ENCODE measurements at regions not wholly inside any gene's neighbourhood (a gene's known extent, or its start where the extent isn't known, plus 50 kb on each side); places are given as distances from the start of the nearest gene placed in this dataset.

DNA sequence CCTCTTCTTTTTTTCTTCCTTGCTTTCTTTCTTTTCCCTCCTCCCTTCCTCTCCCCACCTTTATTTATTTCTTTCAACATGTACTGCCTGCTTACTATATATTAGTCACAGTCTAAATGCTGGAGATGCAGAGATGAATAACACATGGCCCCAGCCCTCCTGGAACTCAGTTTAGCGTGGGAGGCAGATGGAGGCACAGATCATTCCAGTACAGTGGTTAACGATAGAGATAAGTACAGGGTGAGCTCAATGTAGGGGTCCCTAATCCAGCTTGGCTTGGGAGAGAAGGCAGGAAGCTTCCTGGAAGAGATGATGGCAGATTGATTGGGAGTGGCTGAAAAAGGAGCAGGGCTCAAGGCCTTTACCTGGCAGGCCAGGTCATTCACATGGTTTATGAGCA lies 55.6 kb upstream of the PPP2R5A start:
- no peak overlapping the region for H3K9ac ChIP-seq (ENCODE audit: low read length)

DNA sequence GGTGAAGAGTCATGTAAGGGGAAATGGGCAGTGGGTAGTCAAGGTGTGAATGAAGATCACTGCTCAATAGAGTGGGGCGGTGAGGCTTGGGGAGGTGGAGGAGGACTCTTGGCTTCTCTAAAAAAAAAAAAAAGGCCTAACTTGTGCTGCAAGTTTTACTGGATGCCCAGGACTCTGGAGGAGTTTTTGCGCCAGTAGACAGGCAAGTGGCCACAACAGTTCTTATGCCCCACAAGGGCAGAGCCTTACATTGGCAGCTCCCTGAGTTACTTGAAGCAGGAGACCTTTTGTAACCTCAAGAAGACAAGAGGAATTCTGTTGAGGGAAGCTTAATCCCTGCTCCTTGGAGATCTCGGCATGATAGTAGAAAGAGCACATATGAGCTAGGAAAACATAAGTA lies 54.9 kb upstream of the PPP2R5A start:
- no peak overlapping the region for H3K4me3 ChIP-seq (ENCODE audit: low read length)
- H3K36me3 ChIP-seq (ENCODE audit: control insufficient read depth, insufficient read depth, low read length), result no peaks in the 10 kb centered on the region
- H3K9ac ChIP-seq (ENCODE audit: low read length), result no peak overlapping the region
- H3K27me3 ChIP-seq (ENCODE audit: control insufficient read depth, insufficient read depth, low read length), result no peaks in the 10 kb centered on the region
- peaks cover 52% of the 10 kb centered on the region for H3K4me1 ChIP-seq (ENCODE audit: control insufficient read depth, insufficient read depth, low read length)
- H3K9me3 ChIP-seq (ENCODE audit: control insufficient read depth, low read length), result no peaks in the 10 kb centered on the region

More for the DNA sequence above, 55.6 kb upstream of the PPP2R5A start:
- Histone ChIP-seq H3K4me3 (ENCODE audit: low read length) (no peak overlapping the region), H3K4me1 (ENCODE audit: control insufficient read depth, insufficient read depth, low read length) (peaks cover 46% of the 10 kb centered on the region), H3K27me3 (ENCODE audit: control insufficient read depth, insufficient read depth, low read length) (no peaks in the 10 kb centered on the region), H3K9me3 (ENCODE audit: control insufficient read depth, low read length) (no peaks in the 10 kb centered on the region), H3K36me3 (ENCODE audit: control insufficient read depth, insufficient read depth, low read length) (no peaks in the 10 kb centered on the region)

DNA sequence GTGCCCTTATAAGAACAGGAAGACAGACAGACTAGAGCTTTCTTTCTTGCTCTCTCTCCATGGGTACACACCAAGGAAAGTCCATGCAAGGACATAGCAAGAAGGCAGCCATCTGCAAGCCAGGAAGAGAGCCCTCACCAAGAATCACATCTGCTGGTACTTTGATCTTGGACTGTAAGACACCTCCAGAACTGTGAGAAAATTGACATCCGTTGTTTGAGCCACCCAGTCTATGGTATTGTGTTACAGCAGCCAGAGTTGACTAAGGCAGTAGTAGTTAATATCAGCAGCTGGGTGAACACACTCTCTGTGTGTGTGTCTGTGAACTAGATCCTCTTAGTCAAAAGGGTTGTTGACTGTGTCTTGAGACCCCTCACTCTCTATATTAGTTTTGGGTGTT lies 53.8 kb upstream of the PPP2R5A start:
- H3K9me3 ChIP-seq (ENCODE audit: control insufficient read depth, low read length), result no peaks in the 10 kb centered on the region
- H3K27me3 ChIP-seq (ENCODE audit: control insufficient read depth, insufficient read depth, low read length), result no peaks in the 10 kb centered on the region
- H3K9ac ChIP-seq (ENCODE audit: low read length), result no peak overlapping the region
- peaks cover 54% of the 10 kb centered on the region for H3K4me1 ChIP-seq (ENCODE audit: control insufficient read depth, insufficient read depth, low read length)
- no peak overlapping the region for H3K4me3 ChIP-seq (ENCODE audit: low read length)
- H3K36me3 ChIP-seq (ENCODE audit: control insufficient read depth, insufficient read depth, low read length), result no peaks in the 10 kb centered on the region

DNA sequence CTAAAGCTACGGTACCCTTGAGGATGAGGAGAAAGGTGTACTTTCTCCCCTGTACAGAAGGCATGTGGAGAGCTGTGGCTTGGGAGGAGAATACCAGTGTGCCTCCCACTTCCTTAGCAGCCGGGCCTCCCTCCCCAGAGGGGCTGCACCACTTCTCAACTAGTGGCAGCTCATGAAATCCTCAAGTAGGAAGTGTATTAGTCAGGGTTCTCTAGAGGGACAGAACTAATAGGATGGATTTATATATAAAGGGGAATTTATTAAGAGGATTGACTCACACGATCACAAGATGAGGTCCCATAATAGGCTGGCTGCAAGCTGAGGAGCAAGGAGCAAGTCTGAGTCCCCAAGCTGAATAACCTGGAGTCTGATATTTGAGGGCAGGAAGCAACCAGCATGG lies 53.1 kb upstream of the PPP2R5A start:
- Histone ChIP-seq H3K9ac (ENCODE audit: low read length) (no peak overlapping the region), H3K27me3 (ENCODE audit: control insufficient read depth, insufficient read depth, low read length) (no peaks in the 10 kb centered on the region), H3K4me3 (ENCODE audit: low read length) (no peak overlapping the region), H3K9me3 (ENCODE audit: control insufficient read depth, low read length) (no peaks in the 10 kb centered on the region), H3K36me3 (ENCODE audit: control insufficient read depth, insufficient read depth, low read length) (no peaks in the 10 kb centered on the region), H3K4me1 (ENCODE audit: control insufficient read depth, insufficient read depth, low read length) (peaks cover 58% of the 10 kb centered on the region)

DNA sequence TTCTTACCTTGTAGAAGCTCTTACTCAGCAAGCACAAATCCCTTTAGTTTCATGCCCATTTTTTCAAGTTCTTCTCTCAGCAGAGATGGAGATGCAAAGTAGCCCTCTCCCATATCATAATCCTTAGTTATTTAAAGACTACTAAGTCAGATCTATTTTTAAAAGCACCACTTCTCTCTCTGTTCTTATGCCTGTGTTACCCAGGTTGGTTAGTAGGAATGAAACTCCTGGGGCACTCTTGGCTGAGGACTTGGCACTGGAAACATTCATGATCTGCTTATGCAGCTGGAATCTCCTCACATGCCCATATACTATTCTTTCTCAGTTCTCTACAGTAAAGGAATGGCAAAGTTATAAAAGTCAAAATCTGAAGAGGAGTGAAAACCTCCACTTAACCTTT lies 51.9 kb upstream of the PPP2R5A start:
- no peaks in the 10 kb centered on the region for H3K27me3 ChIP-seq (ENCODE audit: control insufficient read depth, insufficient read depth, low read length)
- peaks cover 55% of the 10 kb centered on the region for H3K4me1 ChIP-seq (ENCODE audit: control insufficient read depth, insufficient read depth, low read length)
- H3K9me3 ChIP-seq (ENCODE audit: control insufficient read depth, low read length), result no peaks in the 10 kb centered on the region
- H3K9ac ChIP-seq (ENCODE audit: low read length), result no peak overlapping the region
- no peaks in the 10 kb centered on the region for H3K36me3 ChIP-seq (ENCODE audit: control insufficient read depth, insufficient read depth, low read length)
- no peak overlapping the region for H3K4me3 ChIP-seq (ENCODE audit: low read length)

DNA sequence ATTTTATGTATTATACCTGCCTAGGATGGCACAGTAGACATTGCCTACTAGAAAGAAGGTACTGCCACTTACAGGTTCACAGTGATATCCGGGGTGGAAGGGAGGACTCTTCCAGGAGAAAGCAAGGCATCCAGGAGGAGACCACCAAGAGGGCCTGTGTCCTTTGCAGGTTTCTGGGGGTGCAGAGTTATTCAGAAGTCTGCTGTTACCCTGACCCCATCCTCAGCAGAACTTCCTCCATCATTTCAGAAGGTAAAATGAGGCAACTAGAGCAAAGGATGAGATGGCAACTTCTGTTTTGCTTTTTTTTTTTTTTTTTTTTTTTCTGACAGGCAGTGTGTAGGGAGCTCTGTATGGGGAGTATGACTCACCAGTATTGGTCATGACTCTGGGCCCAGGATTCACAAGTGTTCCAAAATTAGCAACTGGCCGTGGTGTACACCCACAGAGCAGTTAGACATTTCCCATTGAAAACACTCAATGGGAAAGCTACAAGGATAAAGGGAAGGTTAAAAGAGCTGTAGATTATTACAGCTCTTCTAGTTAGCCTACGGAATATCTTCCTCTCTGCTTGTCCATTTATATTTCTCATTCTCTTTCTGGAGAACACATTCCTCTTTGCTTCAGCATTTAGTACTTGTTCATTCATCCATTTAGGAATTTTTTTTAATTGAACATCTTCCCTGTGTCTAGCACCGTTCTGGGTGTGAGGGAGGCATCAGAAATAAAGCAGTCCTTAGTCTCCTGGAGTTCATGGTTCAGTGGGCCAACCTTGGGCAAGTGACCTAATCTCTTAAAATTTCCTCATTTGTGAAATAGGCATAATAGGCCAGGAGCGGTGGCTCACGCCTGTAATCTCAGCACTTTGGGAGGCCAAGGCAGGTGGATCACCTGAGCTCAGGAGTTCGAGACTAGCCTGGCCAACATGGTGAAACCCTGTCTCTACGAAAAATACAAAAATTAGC lies 50.5 kb upstream of the PPP2R5A start:
- Histone ChIP-seq H3K27me3 (ENCODE audit: control insufficient read depth, insufficient read depth, low read length) (no peaks in the 10 kb centered on the region), H3K4me3 (ENCODE audit: low read length) (no peak overlapping the region), H3K4me1 (ENCODE audit: control insufficient read depth, insufficient read depth, low read length) (peaks cover 58% of the 10 kb centered on the region), H3K9me3 (ENCODE audit: control insufficient read depth, low read length) (no peaks in the 10 kb centered on the region), H3K9ac (ENCODE audit: low read length) (no peak overlapping the region), H3K36me3 (ENCODE audit: control insufficient read depth, insufficient read depth, low read length) (no peaks in the 10 kb centered on the region)
